Left forelimb (tissue), 1 donor: ENCODE measurements at regions not wholly inside any gene's neighbourhood (a gene's known extent, or its start where the extent isn't known, plus 50 kb on each side); places are given as distances from the start of the nearest gene placed in this dataset.

Experiments used
- DNase-seq: peaks from one replicate; pipeline ENCODE4 v3.0.0-alpha.2; 2018; ENCODE audit warnings: low spot score

DNA sequence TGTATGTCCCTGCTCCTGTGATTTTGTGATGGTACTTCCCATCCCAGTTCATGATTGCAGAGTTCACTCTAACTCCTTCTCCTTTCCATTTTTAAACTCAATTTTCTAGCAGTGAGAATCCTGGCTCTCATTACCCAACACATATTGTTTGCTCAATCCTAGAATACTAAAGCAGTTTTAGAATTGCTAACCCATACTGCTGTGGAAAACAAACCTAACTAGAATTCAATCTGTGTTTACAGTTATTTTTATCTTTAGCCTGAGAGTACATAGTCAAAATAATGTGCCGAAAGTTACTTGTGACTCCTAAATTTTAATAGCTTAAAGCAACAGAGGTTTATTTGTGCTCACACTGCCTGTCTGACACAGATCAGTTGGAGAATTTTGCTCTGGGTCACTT is 508.0 kb downstream of the AACS start:
- DNase-seq = no peak

DNA sequence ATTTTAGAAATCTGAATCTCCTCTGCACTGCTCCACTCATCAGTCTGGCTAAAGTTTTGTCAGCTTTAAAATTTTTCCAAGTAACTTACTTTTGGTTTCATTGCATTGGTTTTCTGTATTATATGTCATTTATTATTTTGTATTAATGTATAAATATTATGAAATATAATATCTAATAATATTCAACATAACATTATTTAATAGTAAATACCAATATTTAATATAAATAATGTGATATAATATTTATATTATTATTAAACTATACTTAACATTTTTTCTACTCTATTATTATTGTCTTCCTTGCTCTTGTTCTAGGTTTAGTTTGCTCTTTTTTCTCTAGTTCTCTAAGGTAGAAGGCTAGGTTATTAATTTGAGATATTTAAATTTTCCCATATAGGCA is 512.1 kb downstream of the AACS start:
- DNase-seq = no peak

DNA sequence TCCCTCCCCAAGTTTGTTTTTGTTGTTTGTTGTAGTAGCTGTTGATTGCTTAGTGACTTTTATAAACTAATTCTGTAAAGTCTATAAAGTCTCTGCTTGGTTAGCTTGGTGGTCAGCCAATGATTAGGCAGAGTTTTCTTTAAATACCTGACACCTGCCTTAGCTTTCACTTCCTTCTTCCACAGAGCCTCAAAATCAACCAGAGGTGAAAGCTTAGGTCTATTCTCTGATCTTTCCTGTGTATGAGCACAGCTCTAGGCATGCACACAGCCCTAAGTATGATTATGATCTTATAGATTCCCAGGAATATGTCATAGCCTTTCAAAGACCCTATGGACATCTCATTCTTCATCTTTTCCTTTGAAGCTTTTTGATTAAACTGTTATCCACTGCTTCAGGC is 514.7 kb downstream of the AACS start:
- no peak for DNase-seq

DNA sequence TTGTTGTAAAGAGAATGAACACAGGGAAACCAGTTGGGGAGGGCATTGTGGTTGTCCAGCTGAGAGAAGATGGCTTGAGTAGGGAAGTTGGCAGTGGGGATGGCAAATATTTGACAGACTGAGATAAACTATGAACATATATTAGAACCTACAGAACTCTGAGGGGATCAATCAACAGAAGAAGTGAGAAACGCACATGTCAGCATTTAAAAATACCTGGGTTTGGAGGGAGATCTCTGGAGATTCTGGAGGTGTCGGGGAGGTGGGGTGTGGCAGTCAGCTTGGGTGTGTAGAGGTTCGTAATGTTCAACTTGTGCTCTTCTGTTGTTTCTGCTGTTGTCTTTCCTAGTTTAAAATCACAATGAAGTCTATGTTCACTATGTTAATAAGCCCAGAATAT is 517.8 kb downstream of the AACS start:
- DNase-seq = no peak

DNA sequence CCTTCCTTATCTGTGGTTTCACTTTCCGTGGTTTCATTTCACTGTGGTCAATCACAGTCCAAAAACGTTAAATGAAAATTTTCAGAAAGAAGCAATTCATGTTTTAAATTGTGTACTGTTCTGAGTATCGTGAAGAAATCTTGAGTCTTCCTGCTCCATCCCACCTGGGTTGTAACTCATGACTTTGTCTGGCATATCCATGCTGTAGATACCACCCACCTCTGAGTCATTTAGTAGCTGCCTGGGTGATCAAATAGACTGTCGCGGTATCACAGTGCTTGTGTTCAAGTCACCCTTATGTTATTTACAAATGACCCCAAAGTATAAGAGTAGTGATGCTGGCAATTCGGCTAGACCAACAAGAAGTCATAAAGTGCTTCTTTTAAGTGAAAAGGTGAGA is 521.2 kb downstream of the AACS start:
- no peak for DNase-seq

DNA sequence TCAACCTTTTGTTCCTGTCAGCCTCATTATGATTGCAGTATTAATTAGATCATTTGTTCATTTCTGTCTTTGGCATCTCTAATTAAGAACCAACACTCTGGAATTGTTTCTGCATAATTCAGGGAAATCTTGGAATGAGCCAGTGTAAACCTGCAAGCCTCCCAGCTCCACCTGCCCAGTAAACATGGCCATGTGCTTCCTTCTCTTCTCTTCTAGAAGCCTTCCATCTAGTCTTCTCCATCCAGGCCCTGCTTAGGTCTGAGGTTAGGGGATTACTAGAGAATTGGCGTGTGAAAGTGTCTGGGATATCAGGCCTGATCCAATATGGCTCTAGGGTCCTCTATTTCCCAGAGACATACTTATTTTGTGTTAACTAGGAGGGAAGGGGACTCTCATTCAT is 528.0 kb downstream of the AACS start:
- no peak for DNase-seq

DNA sequence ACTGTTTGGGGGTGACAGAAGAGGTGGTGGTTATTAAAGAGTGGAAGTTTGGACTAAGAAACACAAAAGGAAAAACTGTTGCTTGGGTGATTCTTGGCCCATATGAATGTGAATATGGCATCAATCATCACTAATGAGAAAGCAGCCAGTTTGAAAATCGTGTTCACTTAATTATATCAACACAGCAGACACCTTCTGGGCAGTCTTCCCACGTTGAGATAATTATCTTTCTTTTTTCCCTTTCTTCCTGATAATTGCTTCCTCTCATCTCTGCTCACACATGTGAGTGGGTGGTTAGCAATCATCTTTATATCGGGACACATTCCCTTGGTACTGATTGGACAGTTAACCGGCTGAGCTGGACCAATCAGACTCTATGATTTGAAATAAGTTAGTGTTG is 539.7 kb downstream of the AACS start:
- DNase-seq = no peak

DNA sequence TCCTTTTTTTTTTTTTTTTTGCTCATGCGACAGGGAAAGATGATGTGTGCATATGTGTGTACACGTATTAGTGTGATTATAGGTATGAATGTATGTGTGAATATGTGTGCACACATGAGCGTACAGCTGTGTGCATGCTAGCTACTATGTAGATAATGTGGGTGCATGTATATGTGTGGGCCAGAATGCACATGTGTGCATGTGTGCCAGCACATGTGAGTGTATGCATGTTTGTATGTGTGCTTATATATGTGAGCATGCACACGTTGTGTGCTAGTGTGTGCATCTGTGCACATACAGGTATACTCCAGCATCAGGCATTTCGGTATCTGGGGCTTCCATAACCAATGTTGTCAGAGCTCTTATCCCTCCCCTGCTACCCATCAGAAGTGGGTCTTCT is 541.1 kb downstream of the AACS start:
- DNase-seq = no peak

DNA sequence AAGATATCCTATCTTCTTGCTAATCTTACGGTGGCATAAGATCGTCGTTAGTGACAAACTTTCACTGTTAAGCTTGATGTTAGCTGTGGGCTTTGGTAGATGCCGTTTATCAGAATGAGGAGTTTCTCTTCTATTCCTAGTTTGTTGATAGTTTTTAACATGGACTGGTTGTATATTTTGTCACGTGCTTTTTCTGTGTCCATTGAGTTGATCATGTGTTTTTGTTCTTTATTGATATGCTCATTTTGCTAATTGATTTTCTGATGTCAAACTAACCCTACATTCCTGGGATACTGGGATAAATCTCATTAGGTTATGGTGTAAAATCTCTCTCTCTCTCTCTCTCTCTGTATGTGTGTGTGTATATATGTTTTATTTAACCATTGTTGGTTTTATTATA is 545.1 kb downstream of the AACS start:
- DNase-seq = no peak

DNA sequence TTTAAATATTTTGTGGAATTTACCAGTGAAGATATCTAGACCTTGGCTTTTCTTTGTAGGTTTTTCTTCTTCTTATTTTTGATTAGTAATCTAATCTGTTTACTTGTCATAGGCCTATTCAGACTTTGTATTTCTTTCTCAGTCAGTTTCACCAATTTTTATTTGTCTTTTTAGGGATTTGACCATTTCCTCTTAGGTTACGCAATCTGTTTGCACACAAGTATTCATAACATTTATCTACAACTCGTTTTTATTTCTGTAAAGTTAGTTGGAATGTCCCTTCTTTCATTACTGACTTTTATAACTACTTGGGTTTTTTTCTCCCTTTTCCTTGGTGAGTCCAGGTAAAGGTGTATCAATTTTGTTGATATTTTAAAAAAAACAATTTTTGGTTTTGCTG is 545.7 kb downstream of the AACS start:
- no peak for DNase-seq

DNA sequence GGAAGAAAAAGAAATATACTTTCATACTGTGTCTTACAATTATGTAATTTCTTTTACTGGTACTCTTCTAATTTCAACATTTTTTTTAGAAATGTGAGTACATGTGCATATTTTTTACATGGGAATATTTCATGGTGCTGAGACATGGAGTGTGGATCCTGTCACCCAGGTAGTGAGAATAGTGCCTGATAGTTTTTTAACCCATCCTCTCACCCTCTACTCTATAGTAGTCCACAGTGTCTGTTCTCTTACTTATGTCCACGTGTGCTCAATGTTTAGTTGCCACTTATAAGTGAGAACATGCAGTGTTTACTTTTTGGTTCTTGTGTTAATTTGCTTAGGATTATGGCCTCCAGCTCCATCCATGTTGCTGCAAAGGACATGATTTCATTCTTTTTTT is 548.8 kb downstream of the AACS start:
- DNase-seq = no peak

DNA sequence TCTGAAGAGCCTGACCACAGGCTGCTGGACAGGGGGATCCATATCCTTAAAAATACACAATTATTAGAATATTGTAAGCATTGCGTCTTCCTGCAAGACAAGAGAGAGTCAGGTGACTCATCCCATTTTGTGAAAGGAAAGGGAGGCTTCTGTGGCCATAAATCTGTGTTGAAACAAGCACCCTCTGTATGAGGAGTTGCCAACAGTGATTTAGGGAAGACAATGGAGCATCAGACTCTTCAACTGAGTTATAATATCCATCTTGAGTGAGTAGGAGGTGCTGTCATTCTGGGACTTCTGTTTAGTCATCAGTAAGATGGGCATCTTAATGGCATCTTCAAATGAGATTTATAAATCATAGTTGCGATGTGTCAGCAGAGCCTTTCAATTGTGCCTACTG is 554.5 kb downstream of the AACS start:
- no peak for DNase-seq

DNA sequence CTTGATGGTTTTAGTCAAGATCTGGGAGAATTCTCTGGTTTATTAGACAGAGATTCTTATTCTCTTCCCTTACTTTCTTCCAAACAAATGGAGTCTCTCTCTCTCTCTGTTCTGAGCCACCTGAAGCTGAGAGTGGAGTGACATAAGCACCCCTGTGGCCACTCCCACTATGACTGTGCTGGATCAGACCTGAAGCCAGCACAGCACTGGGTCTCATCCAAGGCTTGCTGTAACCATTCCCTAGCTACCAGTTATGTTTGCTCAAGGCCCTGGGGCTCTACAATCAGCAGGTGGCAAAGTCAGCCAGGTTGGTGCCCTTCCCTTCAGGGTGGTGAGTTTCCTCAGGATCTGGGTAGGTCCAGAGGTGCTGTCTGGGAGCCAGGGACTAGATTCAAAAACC is 568.5 kb downstream of the AACS start:
- no peak for DNase-seq

DNA sequence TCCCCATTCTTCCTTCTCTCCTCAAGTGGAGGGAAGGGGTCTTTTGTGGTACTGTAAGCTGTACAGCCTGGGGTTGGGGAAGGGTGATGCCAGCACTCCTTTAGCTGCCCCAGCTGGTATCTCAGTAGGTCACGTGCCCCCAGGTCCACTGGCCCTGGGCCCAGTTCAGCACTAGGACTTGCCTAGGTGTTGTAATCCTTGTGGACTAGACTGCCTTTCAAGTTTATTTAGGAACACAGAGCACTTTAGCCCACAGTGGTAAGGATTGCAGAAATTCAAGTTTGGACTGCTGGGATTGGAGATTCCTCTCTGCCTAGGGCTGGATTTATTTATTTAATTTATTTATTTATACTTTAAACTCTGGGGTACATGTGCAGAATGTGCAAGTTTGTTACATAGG is 569.6 kb downstream of the AACS start:
- DNase-seq = no peak

DNA sequence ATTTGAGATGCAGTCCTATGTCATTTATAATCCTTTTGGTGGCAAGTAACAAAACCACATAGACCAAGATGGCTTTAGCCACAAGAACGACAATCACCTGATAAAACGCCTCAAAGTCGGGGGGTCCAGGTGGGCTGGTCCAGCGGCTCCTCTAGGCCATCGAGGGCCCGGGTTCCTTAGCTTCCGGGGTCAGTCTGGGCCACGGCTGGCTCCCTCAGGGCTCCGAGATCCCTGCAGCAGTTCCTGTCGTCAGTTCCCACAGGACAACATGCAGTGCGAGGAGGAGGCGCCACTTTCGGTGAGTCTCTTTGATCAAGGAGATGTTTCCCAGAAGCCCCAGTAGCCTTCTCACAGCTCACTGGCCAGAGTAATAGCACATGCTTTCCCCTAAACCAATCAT is 574.6 kb downstream of the AACS start:
- DNase-seq = no peak

DNA sequence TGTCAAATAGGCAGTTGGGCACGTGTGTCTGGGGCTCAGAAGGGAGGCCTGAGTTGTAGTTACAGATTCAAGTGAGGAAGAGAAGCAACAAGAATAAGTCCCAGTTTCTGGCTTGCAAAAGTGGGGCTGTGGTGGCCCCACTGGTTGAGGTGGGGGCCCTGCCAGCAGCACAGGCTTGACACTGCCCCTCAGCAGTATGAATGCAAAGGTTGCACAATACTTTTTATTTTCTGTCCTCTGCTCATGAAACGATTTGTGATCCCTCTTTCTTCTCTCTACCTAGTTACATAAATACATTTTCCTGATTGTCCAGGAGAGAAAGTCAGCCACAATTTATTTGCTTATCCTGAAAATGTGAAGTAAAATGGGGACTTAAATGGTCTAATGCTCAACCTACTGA is 577.8 kb downstream of the AACS start:
- DNase-seq = no peak

DNA sequence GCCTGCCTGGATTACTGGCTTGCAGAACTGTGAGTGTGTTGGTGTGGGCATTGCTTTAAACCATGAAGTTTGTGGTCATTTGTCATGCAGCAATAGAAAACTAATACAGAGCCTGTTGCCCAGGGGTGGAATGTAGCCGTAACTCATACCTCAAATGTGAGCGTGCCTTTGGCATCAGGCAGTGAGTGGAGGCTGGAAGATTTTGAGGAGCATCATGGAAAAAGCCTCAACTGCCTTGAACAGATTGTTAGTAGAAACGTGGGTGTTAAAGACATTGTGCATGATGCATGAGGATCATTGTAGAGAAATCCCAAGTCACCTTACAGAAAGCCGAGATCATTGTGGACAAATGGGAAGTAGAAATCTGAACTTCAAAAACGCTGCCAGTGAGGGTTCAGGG is 580.5 kb downstream of the AACS start:
- DNase-seq = no peak

DNA sequence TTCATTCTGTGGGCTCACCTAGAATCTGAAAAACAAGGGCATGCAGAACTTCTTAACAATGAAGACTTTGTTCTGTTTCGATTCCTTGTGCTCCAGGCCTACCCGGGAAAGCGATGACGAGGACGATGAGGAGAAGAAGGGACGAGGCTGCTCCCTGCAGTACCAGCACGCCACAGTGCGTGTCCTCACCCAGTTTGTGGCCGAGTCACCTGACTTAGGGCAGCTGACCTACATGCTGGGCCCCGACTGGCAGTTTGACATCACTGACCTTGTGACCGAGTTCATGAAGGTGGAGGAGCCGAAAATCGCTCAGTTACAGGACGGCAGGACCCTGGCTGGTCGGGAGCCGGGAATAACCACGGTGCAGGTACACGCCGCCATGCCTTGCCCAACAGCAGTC is 585.4 kb downstream of the AACS start:
- no peak for DNase-seq

DNA sequence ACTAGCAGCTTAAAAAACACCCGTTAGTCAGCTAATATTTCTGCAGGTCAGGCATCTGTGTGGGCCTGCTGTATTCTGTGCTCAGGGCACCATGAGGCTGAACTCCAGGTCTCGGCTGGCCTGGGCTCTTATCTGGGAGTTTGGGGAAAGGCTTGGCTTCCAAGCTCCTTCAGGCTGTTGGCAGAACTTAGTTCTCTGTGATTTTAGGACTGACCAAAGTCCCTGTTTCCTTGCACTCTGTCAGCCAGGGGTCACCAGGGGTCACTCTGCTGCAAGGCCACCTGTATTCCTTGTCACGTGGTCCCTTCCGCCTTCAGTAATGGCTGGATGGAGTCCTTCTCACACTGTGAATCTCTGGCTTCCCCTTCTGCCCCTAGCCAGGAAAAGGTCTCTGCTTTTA is 586.4 kb downstream of the AACS start:
- DNase-seq = no peak

DNA sequence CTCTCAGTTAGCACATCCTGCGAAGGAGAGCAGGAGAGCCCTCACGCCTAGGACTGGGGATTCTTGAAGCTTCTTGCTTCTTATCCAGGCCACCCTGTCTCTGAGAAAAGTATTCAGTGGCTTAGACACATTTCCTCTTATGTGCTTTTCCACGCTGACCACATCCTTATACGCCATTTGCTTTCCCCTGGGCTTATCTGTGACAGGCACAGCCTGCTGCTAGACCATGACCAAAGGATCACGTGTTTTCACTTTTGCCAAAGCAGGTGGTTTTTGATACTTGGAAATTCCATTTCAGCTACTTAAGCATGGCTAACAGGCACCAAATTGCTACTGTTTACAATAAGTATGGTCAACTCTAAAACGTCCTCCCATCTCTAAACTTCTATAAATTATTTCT is 587.4 kb downstream of the AACS start:
- DNase-seq = no peak

DNA sequence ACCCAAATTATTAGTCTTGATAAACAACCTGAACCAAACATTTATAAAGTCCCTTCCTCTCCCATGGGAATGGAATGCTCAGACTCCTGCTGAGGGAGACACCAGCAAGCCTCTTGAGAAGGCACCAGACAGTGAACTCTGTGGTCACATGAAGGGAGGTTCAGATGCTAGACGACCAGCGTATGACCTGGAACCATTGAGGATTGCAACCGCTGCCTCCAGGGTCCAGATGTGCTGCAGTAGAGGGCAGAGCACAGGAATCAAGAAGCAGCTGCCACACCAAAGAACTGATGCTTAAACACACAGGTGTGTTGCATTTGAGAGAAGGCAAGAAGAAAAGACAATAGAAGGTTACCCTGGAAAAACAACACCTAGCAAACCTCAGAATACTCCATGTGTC is 592.4 kb downstream of the AACS start:
- DNase-seq = no peak

DNA sequence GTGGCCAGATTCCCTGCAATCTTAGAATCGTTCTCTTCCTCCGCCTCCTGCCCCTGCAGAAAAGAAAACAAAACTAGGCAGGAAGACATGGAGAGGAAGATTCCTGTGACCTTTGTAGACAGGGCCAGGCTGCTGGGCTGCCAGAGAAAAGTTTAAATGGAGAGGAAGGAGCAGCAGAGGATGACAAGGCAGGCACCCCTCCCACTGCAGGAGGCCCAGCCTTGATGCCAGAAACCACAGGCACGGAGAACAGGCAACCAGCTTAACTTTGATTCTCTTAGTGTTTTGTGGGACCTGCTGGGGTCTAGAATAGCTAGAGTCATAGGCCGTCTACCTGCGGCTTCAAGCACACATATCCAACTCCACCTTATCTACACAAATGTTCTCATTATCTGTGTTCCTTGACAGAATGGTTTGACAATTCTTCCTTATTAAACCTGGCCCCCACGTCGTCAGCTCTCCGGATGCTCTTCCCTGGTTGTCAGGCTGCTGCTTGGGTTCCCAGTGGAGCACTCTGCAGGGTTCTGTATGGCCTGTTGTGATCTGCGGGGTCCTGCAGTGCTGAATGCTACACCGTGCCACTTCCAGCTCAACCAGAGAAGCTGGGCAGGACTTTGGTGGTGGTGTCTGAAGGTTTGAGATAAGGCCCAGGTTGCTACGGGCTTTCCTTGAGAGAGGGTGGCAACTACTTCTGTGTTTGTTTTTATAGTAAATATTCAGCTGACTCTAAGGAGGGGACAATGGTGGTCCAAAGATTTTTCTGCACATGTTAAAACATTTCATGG is 609.5 kb downstream of the AACS start:
- no peak for DNase-seq

DNA sequence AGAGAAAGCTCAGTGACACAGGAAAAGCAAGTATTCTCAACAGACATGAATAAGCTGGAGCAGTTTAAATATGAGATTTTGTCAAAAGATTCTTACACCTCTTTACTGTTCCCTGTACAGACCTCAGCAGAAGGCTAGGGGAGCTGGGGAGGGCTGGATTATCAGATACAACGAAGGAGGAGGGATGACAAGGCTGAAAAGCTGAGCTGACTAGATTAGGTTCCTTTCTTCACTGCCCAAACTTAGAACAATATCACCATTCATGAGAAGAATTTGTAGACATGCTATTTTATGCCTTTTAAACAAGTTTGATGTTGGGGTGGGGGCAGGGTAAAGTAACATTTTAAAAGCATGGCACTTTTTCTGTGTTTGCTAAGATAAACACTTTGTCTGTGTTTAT is 611.1 kb downstream of the AACS start:
- no peak for DNase-seq

DNA sequence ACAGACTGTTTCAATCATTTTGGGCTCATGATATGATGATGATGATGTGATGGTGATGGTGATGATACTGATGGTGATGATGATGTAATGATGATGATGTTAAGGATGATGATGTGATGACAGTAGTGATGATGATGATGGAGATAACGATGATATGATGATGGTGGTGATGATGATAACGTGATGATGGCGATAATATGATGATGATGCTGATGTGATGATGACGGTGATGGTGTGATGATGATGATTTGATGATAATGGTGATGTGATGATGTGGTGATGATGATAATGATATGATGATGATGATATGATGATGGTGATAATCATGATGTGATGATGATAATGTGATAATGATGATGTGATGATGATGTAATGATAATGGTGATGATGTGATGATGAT is 612.6 kb downstream of the AACS start:
- no peak for DNase-seq

DNA sequence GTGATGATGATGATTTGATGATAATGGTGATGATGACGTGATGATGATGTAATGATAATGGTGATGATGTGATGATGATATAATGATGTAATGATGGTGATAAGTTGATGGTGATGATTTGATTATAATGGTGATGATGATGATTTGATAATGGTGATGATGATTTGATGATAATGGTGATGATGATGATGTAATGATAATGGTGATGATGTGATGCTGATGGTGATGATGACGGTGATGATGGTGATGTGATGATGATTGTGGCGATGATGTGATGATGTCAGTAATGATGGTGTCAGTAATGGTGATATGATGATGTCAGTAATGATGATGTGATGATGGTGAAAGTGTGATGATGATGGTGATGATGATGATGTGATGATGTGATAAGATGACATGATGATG is 613.4 kb downstream of the AACS start:
- no peak for DNase-seq
